Upper lobe of right lung (tissue), 1 donor: ENCODE measurements at regions not wholly inside any gene's neighbourhood (a gene's known extent, or its start where the extent isn't known, plus 50 kb on each side); places are given as distances from the start of the nearest gene placed in this dataset.

Experiments used
- ATAC-seq: fragments of 200-7000 bp; cut with Tn5 transposase; one replicate; pipeline ENCODE4 v1.9.1; 2020; ENCODE audit warnings: mild to moderate bottlenecking, moderate library complexity
- DNase-seq: peaks from one replicate; pipeline ENCODE4 v3.0.0-alpha.2; 2020
- H3K27ac ChIP-seq: fragments of 200-600 bp; one replicate; pipeline ENCODE4 v1.8.0; 2022
- H3K27me3 ChIP-seq: fragments of 200-600 bp; one replicate; pipeline ENCODE4 v1.8.0; 2022; ENCODE audit warnings: mild to moderate bottlenecking
- H3K36me3 ChIP-seq: fragments of 200-600 bp; one replicate; pipeline ENCODE4 v1.8.0; 2022
- H3K4me1 ChIP-seq: fragments of 200-600 bp; one replicate; pipeline ENCODE4 v1.8.0; 2022
- H3K4me3 ChIP-seq: fragments of 200-600 bp; one replicate; pipeline ENCODE4 v1.8.0; 2022; ENCODE audit warnings: mild to moderate bottlenecking
- H3K9me3 ChIP-seq: fragments of 200-600 bp; one replicate; pipeline ENCODE4 v1.8.0; 2022
- CTCF ChIP-seq: fragments of 200-600 bp; IDR thresholded peaks from one replicate; pipeline ENCODE4 v1.8.0; 2022; ENCODE audit warnings: antibody characterized with exemption
- intact Hi-C: fragments of 100-400 bp; cut with DNase I; formaldehyde crosslinking; loops from one replicate; pipeline ENCODE4 v1.11.0; 2022
- donor health status: DM: no; HTN: yes; CAD: no; lungs with severe emphysema.

DNA sequence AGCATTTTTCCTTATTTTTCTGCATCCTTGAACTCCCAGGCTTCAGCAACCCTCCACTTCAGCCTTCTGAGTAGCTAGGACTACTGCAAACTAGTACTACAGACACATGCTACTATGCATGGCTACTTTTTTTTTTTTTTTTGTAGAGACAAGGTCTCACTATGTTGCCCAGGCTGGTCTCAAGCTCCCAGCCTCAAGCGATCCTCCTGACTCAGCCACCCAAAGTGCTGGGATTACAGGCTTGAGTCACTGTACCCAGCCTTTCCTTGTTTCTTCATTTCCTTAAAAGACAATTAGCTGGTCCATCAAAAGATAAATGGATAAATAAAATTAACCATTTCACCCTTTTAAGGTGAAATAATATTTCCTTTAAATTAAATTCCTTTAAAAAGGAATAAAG, 205.8 kb downstream of the SPTSSA start:
- Histone ChIP-seq H3K4me1 (no peaks in the 10 kb centered on the region), H3K9me3 (no peaks in the 10 kb centered on the region), H3K4me3 (no peak overlapping the region), H3K27me3 (no peaks in the 10 kb centered on the region), H3K36me3 (no peaks in the 10 kb centered on the region), H3K27ac (no peak overlapping the region)
- no peak for TF ChIP-seq CTCF
- DNase-seq: no peak
- ATAC-seq: no peak
- intact Hi-C loops: no loop called here

- TF ChIP-seq CTCF: no peak
- no peak for ATAC-seq
- Histone ChIP-seq H3K36me3 (no peaks in the 10 kb centered on the region), H3K9me3 (no peaks in the 10 kb centered on the region), H3K4me3 (no peak overlapping the region), H3K4me1 (no peaks in the 10 kb centered on the region), H3K27ac (no peak overlapping the region), H3K27me3 (no peaks in the 10 kb centered on the region)
- intact Hi-C loops: no loop called here
- no peak for DNase-seq
These were observed 207.5 kb downstream of the SPTSSA start for GRCh38 chr14:34254571-34254970.

DNA sequence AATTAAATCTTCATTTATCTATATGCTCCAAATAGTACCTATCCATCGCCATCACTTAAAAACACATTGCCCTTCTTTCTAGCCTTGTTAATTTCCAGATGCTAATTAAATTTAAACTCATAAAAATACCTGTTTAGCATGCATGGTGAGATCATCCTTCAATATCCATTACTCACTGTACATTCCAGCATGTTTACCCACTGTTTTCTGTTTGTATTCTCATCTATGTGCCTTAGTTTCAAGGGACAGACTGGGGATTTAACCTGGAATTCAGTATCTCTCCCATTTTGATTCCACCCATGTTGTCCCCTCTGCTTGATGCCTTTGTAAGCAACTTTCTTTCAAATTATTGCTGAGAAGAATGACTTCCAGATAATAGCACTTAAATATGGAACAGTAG, 208.0 kb downstream of the SPTSSA start:
- Histone ChIP-seq H3K9me3 (no peaks in the 10 kb centered on the region), H3K27me3 (no peaks in the 10 kb centered on the region), H3K36me3 (no peaks in the 10 kb centered on the region), H3K27ac (no peak overlapping the region), H3K4me3 (no peak overlapping the region), H3K4me1 (no peaks in the 10 kb centered on the region)
- intact Hi-C loops: no loop called here
- ATAC-seq (no peak), DNase-seq (no peak)
- no peak for TF ChIP-seq CTCF

DNA sequence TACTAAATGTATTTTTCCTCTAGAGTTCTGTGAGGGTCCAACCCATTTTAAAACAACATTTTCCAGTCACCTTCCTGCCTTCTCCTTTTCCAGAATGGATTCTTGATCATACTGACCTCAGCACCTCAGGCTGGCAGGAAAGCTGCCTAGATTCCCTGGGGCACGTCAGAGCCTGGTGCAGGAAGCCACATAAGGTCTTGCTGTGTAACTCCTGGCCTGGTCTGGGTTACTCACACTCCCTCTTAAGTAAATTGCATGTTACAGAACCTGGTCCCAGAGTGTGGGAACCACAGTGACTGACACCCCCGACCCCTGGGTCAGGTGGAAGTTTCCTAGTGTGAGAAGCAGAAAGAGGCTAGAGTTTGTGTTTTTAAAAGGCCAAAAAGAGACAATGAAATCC, 209.8 kb downstream of the SPTSSA start:
- Histone ChIP-seq H3K4me3 (no peak overlapping the region), H3K4me1 (no peaks in the 10 kb centered on the region), H3K9me3 (no peaks in the 10 kb centered on the region), H3K27ac (no peak overlapping the region), H3K36me3 (no peaks in the 10 kb centered on the region), H3K27me3 (no peaks in the 10 kb centered on the region)
- no peak for TF ChIP-seq CTCF
- intact Hi-C loops: no loop called here
- ATAC-seq (no peak), DNase-seq (no peak)

DNA sequence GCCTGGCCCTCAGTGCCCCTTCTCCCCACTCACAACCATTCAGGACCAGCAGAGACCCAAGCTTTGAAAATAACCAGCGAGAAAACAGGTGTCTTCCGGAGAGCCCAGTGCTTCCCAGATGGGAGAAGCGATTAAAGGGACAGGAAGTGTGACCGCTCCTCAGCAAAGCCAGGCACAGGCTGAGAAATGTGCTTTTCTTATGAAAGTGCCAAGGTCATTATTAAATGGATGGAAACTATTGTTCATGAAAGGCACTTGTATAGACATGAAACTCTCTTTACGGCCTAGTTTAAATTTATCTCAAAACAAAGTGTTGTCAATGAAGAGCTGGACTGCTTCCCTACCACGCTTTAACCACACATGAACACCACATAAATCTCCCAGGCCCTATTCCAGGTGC, 210.4 kb downstream of the SPTSSA start:
- no peak for DNase-seq
- intact Hi-C loops: no loop called here
- Histone ChIP-seq H3K4me1 (no peaks in the 10 kb centered on the region), H3K27me3 (no peaks in the 10 kb centered on the region), H3K36me3 (no peaks in the 10 kb centered on the region), H3K27ac (no peak overlapping the region), H3K9me3 (no peaks in the 10 kb centered on the region), H3K4me3 (no peak overlapping the region)
- ATAC-seq: no peak
- TF ChIP-seq CTCF: no peak

GRCh38 chr14:34250959-34251358, 211.1 kb downstream of the SPTSSA start:
- Histone ChIP-seq H3K27ac (no peak overlapping the region), H3K4me1 (no peaks in the 10 kb centered on the region), H3K9me3 (no peaks in the 10 kb centered on the region), H3K4me3 (no peak overlapping the region), H3K27me3 (no peaks in the 10 kb centered on the region), H3K36me3 (no peaks in the 10 kb centered on the region)
- intact Hi-C loops: no loop called here
- DNase-seq: no peak
- TF ChIP-seq CTCF: no peak
- ATAC-seq: no peak
